DOHH2 (cell line): ENCODE measurements at regions not wholly inside any gene's neighbourhood (a gene's known extent, or its start where the extent isn't known, plus 50 kb on each side); places are given as distances from the start of the nearest gene placed in this dataset.
"Not testable (repeated sequence)": the region's sequence is repeated elsewhere in the genome, so short reads cannot be mapped to it uniquely, and the experiment has no call there.

ENCODE experiments used
- CTCF ChIP-seq: fragments of 200-600 bp; sonication (generic); IDR thresholded peaks from one replicate; pipeline ENCODE4 v1.5.1; 2014; ENCODE audit warnings: antibody characterized with exemption, mild to moderate bottlenecking, low read depth, low read length; ENCODE audit not compliant: poor library complexity, severe bottlenecking
- EZH2phosphoT487 ChIP-seq: fragments of 200-600 bp; sonication (generic); IDR thresholded peaks from 2 replicates; pipeline ENCODE4 v1.6.1; 2017; ENCODE audit warnings: borderline replicate concordance, mild to moderate bottlenecking, antibody characterized with exemption, low read length, moderate library complexity, mixed read lengths

- not testable (repeated sequence) for TF ChIP-seq CTCF, EZH2phosphoT487
These were observed 1356.2 kb downstream of the CDH12 start for GRCh38 chr5:21496926-21497325.
